Activated CD4-positive, alpha-beta memory T cell treated with anti-CD3 and anti-CD28 coated beads, Interleukin-2, amount 10 ng/mL, durations not matched to agents 7 days and 5 days (primary cell): ENCODE measurements at regions not wholly inside any gene's neighbourhood (a gene's known extent, or its start where the extent isn't known, plus 50 kb on each side); places are given as distances from the start of the nearest gene placed in this dataset.

Experiments used
- CTCF ChIA-PET: fragments of 350-600 bp; sonication (Branson Sonifier 250); formaldehyde crosslinking; loops from one replicate; lab custom pipeline; 2021; ENCODE audit warnings: antibody characterized with exemption, inconsistent platforms; lab: Charles Lee
- POLR2A ChIA-PET: fragments of 350-600 bp; sonication (Branson Sonifier 250); formaldehyde crosslinking; loops from one replicate; lab custom pipeline; 2021; ENCODE audit warnings: antibody characterized with exemption; lab: Charles Lee
- DNase-seq: peaks from one replicate; pipeline ENCODE4 v3.0.0-alpha.2; 2020
- H3K27ac Mint-ChIP-seq: one replicate; pipeline ENCODE4 v1.8.0; 2021; ENCODE audit warnings: mild to moderate bottlenecking, mixed read lengths
- H3K27me3 Mint-ChIP-seq: one replicate; pipeline ENCODE4 v1.8.0; 2021; ENCODE audit warnings: mixed read lengths
- H3K36me3 Mint-ChIP-seq: one replicate; pipeline ENCODE4 v1.8.0; 2021; ENCODE audit warnings: low read depth, mixed read lengths
- H3K4me1 Mint-ChIP-seq: one replicate; pipeline ENCODE4 v1.8.0; 2021; ENCODE audit warnings: mixed read lengths
- H3K4me3 Mint-ChIP-seq: one replicate; pipeline ENCODE4 v1.8.0; 2021; ENCODE audit warnings: mild to moderate bottlenecking, mixed read lengths
- H3K9me3 Mint-ChIP-seq: one replicate; pipeline ENCODE4 v1.8.0; 2021; ENCODE audit warnings: mixed read lengths

GRCh38 chr4:187021436-187022205 is 298.0 kb upstream of the FAT1 start:
- DNase-seq: no peak
- ChIA-PET CTCF (no interaction called here), POLR2A (no interaction called here)
- peaks cover 10% of the 10 kb centered on the region for H3K9me3 Mint-ChIP-seq
- H3K4me3 Mint-ChIP-seq: no peak overlapping the region
- no peaks in the 10 kb centered on the region for H3K36me3 Mint-ChIP-seq
- no peaks in the 10 kb centered on the region for H3K4me1 Mint-ChIP-seq
- no peaks in the 10 kb centered on the region for H3K27me3 Mint-ChIP-seq
- no peak overlapping the region for H3K27ac Mint-ChIP-seq

- DNase-seq: no peak
- ChIA-PET POLR2A (no interaction called here), CTCF (no interaction called here)
- peaks cover 17% of the 10 kb centered on the region for H3K9me3 Mint-ChIP-seq
- H3K4me3 Mint-ChIP-seq: no peak overlapping the region
- no peaks in the 10 kb centered on the region for H3K27me3 Mint-ChIP-seq
- H3K4me1 Mint-ChIP-seq: no peaks in the 10 kb centered on the region
- no peaks in the 10 kb centered on the region for H3K36me3 Mint-ChIP-seq
- H3K27ac Mint-ChIP-seq: no peak overlapping the region
These were observed 303.6 kb upstream of the FAT1 start for GRCh38 chr4:187027272-187027671.

GRCh38 chr4:187042251-187042650 is 318.6 kb upstream of the FAT1 start:
- Mint-ChIP-seq H3K9me3 (peaks cover 4% of the 10 kb centered on the region), H3K4me3 (no peak overlapping the region), H3K27me3 (no peaks in the 10 kb centered on the region), H3K4me1 (no peaks in the 10 kb centered on the region), H3K36me3 (no peaks in the 10 kb centered on the region), H3K27ac (no peak overlapping the region)
- ChIA-PET POLR2A (no interaction called here), CTCF (no interaction called here)
- no peak for DNase-seq

- POLR2A ChIA-PET: no interaction called here
- no peak for DNase-seq
- no peak overlapping the region for H3K4me3 Mint-ChIP-seq
- CTCF ChIA-PET: no interaction called here
- H3K27me3 Mint-ChIP-seq: no peaks in the 10 kb centered on the region
- H3K4me1 Mint-ChIP-seq: no peaks in the 10 kb centered on the region
- no peaks in the 10 kb centered on the region for H3K36me3 Mint-ChIP-seq
- no peak overlapping the region for H3K27ac Mint-ChIP-seq
- peaks cover 7% of the 10 kb centered on the region for H3K9me3 Mint-ChIP-seq
These were observed 322.8 kb upstream of the FAT1 start for GRCh38 chr4:187046471-187046870.

GRCh38 chr4:187059021-187059420 is 335.4 kb upstream of the FAT1 start:
- Mint-ChIP-seq H3K36me3 (no peaks in the 10 kb centered on the region), H3K9me3 (peaks cover 9% of the 10 kb centered on the region), H3K27ac (no peak overlapping the region), H3K4me1 (no peaks in the 10 kb centered on the region), H3K27me3 (no peaks in the 10 kb centered on the region), H3K4me3 (no peak overlapping the region)
- ChIA-PET CTCF (no interaction called here), POLR2A (no interaction called here)
- DNase-seq: no peak

- Mint-ChIP-seq H3K4me1 (no peaks in the 10 kb centered on the region), H3K27me3 (no peaks in the 10 kb centered on the region), H3K9me3 (peaks cover 9% of the 10 kb centered on the region), H3K4me3 (no peak overlapping the region), H3K27ac (no peak overlapping the region), H3K36me3 (no peaks in the 10 kb centered on the region)
- CTCF ChIA-PET: no interaction called here
- POLR2A ChIA-PET: no interaction called here
- no peak for DNase-seq
These were observed 336.2 kb upstream of the FAT1 start for GRCh38 chr4:187059895-187060294.

- Mint-ChIP-seq H3K27ac (no peak overlapping the region), H3K36me3 (no peaks in the 10 kb centered on the region), H3K27me3 (no peaks in the 10 kb centered on the region), H3K4me1 (no peaks in the 10 kb centered on the region), H3K4me3 (no peak overlapping the region), H3K9me3 (peaks cover 9% of the 10 kb centered on the region)
- no peak for DNase-seq
- ChIA-PET POLR2A (no interaction called here), CTCF (no interaction called here)
These were observed 336.9 kb upstream of the FAT1 start for GRCh38 chr4:187060551-187060950.

GRCh38 chr4:187063251-187063650 is 339.6 kb upstream of the FAT1 start:
- Mint-ChIP-seq H3K4me3 (no peak overlapping the region), H3K27ac (no peak overlapping the region), H3K9me3 (peaks cover 8% of the 10 kb centered on the region), H3K27me3 (no peaks in the 10 kb centered on the region), H3K4me1 (no peaks in the 10 kb centered on the region), H3K36me3 (no peaks in the 10 kb centered on the region)
- POLR2A ChIA-PET: no interaction called here
- CTCF ChIA-PET: no interaction called here
- DNase-seq: no peak

- H3K36me3 Mint-ChIP-seq: no peaks in the 10 kb centered on the region
- no peaks in the 10 kb centered on the region for H3K27me3 Mint-ChIP-seq
- POLR2A ChIA-PET: no interaction called here
- peaks cover 5% of the 10 kb centered on the region for H3K9me3 Mint-ChIP-seq
- CTCF ChIA-PET: no interaction called here
- no peak for DNase-seq
- H3K27ac Mint-ChIP-seq: no peak overlapping the region
- H3K4me1 Mint-ChIP-seq: no peaks in the 10 kb centered on the region
- H3K4me3 Mint-ChIP-seq: no peak overlapping the region
These were observed 340.4 kb upstream of the FAT1 start for GRCh38 chr4:187064033-187064432.

GRCh38 chr4:187065396-187065795 is 341.7 kb upstream of the FAT1 start:
- H3K27me3 Mint-ChIP-seq: no peaks in the 10 kb centered on the region
- H3K4me3 Mint-ChIP-seq: no peak overlapping the region
- no peaks in the 10 kb centered on the region for H3K36me3 Mint-ChIP-seq
- ChIA-PET CTCF (no interaction called here), POLR2A (no interaction called here)
- DNase-seq: no peak
- H3K9me3 Mint-ChIP-seq: peaks cover 2% of the 10 kb centered on the region
- H3K27ac Mint-ChIP-seq: no peak overlapping the region
- no peaks in the 10 kb centered on the region for H3K4me1 Mint-ChIP-seq

- Mint-ChIP-seq H3K27ac (no peak overlapping the region), H3K4me3 (no peak overlapping the region), H3K36me3 (no peaks in the 10 kb centered on the region), H3K4me1 (no peaks in the 10 kb centered on the region), H3K9me3 (peaks cover 2% of the 10 kb centered on the region), H3K27me3 (no peaks in the 10 kb centered on the region)
- ChIA-PET POLR2A (no interaction called here), CTCF (no interaction called here)
- DNase-seq: no peak
These were observed 342.1 kb upstream of the FAT1 start for GRCh38 chr4:187065806-187066205.

- CTCF ChIA-PET: no interaction called here
- POLR2A ChIA-PET: no interaction called here
- no peaks in the 10 kb centered on the region for H3K36me3 Mint-ChIP-seq
- no peak overlapping the region for H3K4me3 Mint-ChIP-seq
- H3K27me3 Mint-ChIP-seq: no peaks in the 10 kb centered on the region
- H3K4me1 Mint-ChIP-seq: no peaks in the 10 kb centered on the region
- H3K27ac Mint-ChIP-seq: no peak overlapping the region
- no peaks in the 10 kb centered on the region for H3K9me3 Mint-ChIP-seq
- DNase-seq: no peak
These were observed 345.7 kb upstream of the FAT1 start for GRCh38 chr4:187069398-187069797.

GRCh38 chr4:187070158-187070557 is 346.5 kb upstream of the FAT1 start:
- Mint-ChIP-seq H3K9me3 (no peaks in the 10 kb centered on the region), H3K4me1 (no peaks in the 10 kb centered on the region), H3K36me3 (no peaks in the 10 kb centered on the region), H3K4me3 (no peak overlapping the region), H3K27ac (no peak overlapping the region), H3K27me3 (no peaks in the 10 kb centered on the region)
- ChIA-PET POLR2A (no interaction called here), CTCF (no interaction called here)
- DNase-seq: no peak

GRCh38 chr4:187070740-187071139 is 347.1 kb upstream of the FAT1 start:
- ChIA-PET POLR2A (no interaction called here), CTCF (no interaction called here)
- no peaks in the 10 kb centered on the region for H3K36me3 Mint-ChIP-seq
- no peaks in the 10 kb centered on the region for H3K27me3 Mint-ChIP-seq
- no peaks in the 10 kb centered on the region for H3K9me3 Mint-ChIP-seq
- no peaks in the 10 kb centered on the region for H3K4me1 Mint-ChIP-seq
- H3K27ac Mint-ChIP-seq: no peak overlapping the region
- no peak for DNase-seq
- no peak overlapping the region for H3K4me3 Mint-ChIP-seq
